ENCODE measurements at regions not wholly inside any gene's neighbourhood (a gene's known extent, or its start where the extent isn't known, plus 50 kb on each side); places are given as distances from the start of the nearest gene placed in this dataset.
"Not testable (repeated sequence)": the region's sequence is repeated elsewhere in the genome, so short reads cannot be mapped to it uniquely, and the experiment has no call there.

GRCh38 chr18:75714766-75715165 is 287.3 kb upstream of the SMIM21 start:
- no peak for DNase-seq

GRCh38 chr18:75712124-75712867 is 284.8 kb upstream of the SMIM21 start:
- DNase-seq, result not testable (repeated sequence)

GRCh38 chr18:75700561-75700960 is 273.1 kb upstream of the SMIM21 start:
- no peak for DNase-seq

- no peak for DNase-seq
Measured at GRCh38 chr18:75698861-75699260, 271.4 kb upstream of the SMIM21 start.

GRCh38 chr18:75697493-75697892 is 270.0 kb upstream of the SMIM21 start:
- DNase-seq, result no peak

- DNase-seq, result no peak
Measured at GRCh38 chr18:75696391-75696790, 268.9 kb upstream of the SMIM21 start.

- peak; percentile 43 for DNase-seq
Measured at GRCh38 chr18:75694292-75694691, 266.8 kb upstream of the SMIM21 start.

GRCh38 chr18:75691483-75691882 is 264.0 kb upstream of the SMIM21 start:
- peak; percentile 15 for DNase-seq

- not testable (repeated sequence) for DNase-seq
Measured at GRCh38 chr18:75690283-75690682, 262.8 kb upstream of the SMIM21 start.

- no peak for DNase-seq
Measured at GRCh38 chr18:75687626-75688025, 260.1 kb upstream of the SMIM21 start.

- DNase-seq, result no peak
Measured at GRCh38 chr18:75683426-75683825, 255.9 kb upstream of the SMIM21 start.

- DNase-seq, result no peak
Measured at GRCh38 chr18:75681538-75682115, 254.1 kb upstream of the SMIM21 start.

- DNase-seq, result no peak
Measured at GRCh38 chr18:75679331-75679730, 251.8 kb upstream of the SMIM21 start.

- DNase-seq, result no peak
Measured at GRCh38 chr18:75678627-75679026, 251.1 kb upstream of the SMIM21 start.

GRCh38 chr18:75677696-75678455 is 250.4 kb upstream of the SMIM21 start:
- DNase-seq, result no peak

GRCh38 chr18:75660932-75661331 is 233.4 kb upstream of the SMIM21 start:
- no peak for DNase-seq

GRCh38 chr18:75659535-75660023 is 232.1 kb upstream of the SMIM21 start:
- DNase-seq, result no peak

- DNase-seq, result no peak
Measured at GRCh38 chr18:75658330-75658729, 230.8 kb upstream of the SMIM21 start.

- no peak for DNase-seq
Measured at GRCh38 chr18:75656563-75657247, 229.2 kb upstream of the SMIM21 start.

GRCh38 chr18:75656035-75656434 is 228.5 kb upstream of the SMIM21 start:
- no peak for DNase-seq

GRCh38 chr18:75654851-75655751 is 227.6 kb upstream of the SMIM21 start:
- peak; percentile 31 for DNase-seq

- no peak for DNase-seq
Measured at GRCh38 chr18:75654386-75654785, 226.9 kb upstream of the SMIM21 start.
